ENCODE measurements at regions not wholly inside any gene's neighbourhood (a gene's known extent, or its start where the extent isn't known, plus 50 kb on each side); places are given as distances from the start of the nearest gene placed in this dataset.

GRCh38 chr1:199868777-199869176 lies 158.7 kb upstream of the NR5A2 start:
- H3K9me3 ChIP-seq, result no peaks in the 10 kb centered on the region
- intact Hi-C loops (cut with DNase I), result no loop called here
- no peak overlapping the region for H3K4me3 ChIP-seq
- H3K27me3 ChIP-seq, result no peaks in the 10 kb centered on the region
- no peak for TF ChIP-seq POLR2A (IDR thresholded peaks at IDR 0.05)
- TF ChIP-seq, protein P1, sequence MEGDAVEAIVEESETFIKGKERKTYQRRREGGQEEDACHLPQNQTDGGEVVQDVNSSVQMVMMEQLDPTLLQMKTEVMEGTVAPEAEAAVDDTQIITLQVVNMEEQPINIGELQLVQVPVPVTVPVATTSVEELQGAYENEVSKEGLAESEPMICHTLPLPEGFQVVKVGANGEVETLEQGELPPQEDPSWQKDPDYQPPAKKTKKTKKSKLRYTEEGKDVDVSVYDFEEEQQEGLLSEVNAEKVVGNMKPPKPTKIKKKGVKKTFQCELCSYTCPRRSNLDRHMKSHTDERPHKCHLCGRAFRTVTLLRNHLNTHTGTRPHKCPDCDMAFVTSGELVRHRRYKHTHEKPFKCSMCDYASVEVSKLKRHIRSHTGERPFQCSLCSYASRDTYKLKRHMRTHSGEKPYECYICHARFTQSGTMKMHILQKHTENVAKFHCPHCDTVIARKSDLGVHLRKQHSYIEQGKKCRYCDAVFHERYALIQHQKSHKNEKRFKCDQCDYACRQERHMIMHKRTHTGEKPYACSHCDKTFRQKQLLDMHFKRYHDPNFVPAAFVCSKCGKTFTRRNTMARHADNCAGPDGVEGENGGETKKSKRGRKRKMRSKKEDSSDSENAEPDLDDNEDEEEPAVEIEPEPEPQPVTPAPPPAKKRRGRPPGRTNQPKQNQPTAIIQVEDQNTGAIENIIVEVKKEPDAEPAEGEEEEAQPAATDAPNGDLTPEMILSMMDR (IDR thresholded peaks at IDR 0.05), result no peak
- H3K27ac ChIP-seq, result no peak overlapping the region
- H3K4me1 ChIP-seq, result no peaks in the 10 kb centered on the region
- 38 to 73% methylated on average over 1 to 3 of the region's 3 CpGs for WGBS, 2 donors
- DNase-seq, result no peak
- H3K36me3 ChIP-seq, result no peaks in the 10 kb centered on the region

DNA sequence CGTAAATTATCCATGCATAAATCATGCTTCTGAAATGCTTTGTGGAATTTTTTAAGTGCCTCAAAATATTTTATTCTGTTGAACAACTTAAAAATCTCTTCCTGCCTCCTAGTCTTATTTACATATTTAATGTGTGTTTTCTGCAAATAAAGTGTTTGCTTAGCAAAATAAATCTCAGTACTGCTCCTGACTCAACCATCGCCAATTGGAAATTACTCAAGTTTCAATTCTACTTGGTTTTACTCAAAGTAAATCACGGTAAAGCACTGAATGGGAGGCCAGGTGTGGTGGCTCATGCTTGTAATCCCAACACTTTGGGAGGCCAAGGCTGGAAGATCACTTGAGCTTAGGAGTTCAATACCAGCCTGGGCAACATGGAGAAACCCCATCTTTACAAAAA lies 152.2 kb upstream of the NR5A2 start:
- Histone ChIP-seq H3K4me1 (no peaks in the 10 kb centered on the region), H3K9me3 (no peaks in the 10 kb centered on the region), H3K4me3 (no peak overlapping the region), H3K27me3 (no peaks in the 10 kb centered on the region), H3K36me3 (no peaks in the 10 kb centered on the region), H3K27ac (no peak overlapping the region)
- DNase-seq, result no peak
- TF ChIP-seq POLR2A (IDR thresholded peaks at IDR 0.05), result no peak
- intact Hi-C loops (cut with DNase I), result no loop called here
- WGBS, 2 donors, result 63 to 82% methylated on average over 3 of the region's 3 CpGs

DNA sequence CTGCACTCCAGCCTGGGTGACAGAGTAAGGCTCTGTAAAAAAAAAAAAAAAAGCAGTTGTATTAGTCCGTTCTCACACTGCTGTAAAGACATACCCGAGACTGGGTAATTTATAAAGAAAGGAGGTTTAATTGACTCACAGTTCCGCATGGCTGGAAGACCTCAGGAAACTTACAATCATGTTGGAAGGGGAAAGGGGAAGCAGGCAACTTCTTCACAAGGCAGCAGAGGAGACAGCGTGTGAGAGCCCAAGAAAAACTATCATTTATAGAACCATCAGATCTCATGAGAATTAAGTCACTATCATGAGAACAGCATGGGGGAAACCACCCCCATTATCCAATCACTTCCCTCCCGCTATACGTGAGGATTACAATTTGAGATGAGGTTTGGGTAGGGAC lies 151.7 kb upstream of the NR5A2 start:
- WGBS, 2 donors, result 71 to 82% methylated on average over 6 of the region's 6 CpGs
- intact Hi-C loops (cut with DNase I), result no loop called here
- H3K9me3 ChIP-seq, result no peaks in the 10 kb centered on the region
- H3K4me1 ChIP-seq, result no peaks in the 10 kb centered on the region
- H3K27ac ChIP-seq, result no peak overlapping the region
- no peaks in the 10 kb centered on the region for H3K27me3 ChIP-seq
- TF ChIP-seq POLR2A (IDR thresholded peaks at IDR 0.05), result no peak
- TF ChIP-seq, protein P1 (IDR thresholded peaks at IDR 0.05), result no peak
- no peak overlapping the region for H3K4me3 ChIP-seq
- DNase-seq, result no peak
- H3K36me3 ChIP-seq, result no peaks in the 10 kb centered on the region

GRCh38 chr1:199877526-199878384 lies 149.8 kb upstream of the NR5A2 start:
- 73 to 81% methylated on average over 7 of the region's 7 CpGs for WGBS, 2 donors
- Histone ChIP-seq H3K9me3 (no peaks in the 10 kb centered on the region), H3K4me1 (no peaks in the 10 kb centered on the region), H3K4me3 (no peak overlapping the region), H3K27me3 (no peaks in the 10 kb centered on the region), H3K27ac (no peak overlapping the region), H3K36me3 (no peaks in the 10 kb centered on the region)
- DNase-seq, result no peak
- intact Hi-C loops (cut with DNase I), result no loop called here
- TF ChIP-seq, protein P1 (IDR thresholded peaks at IDR 0.05), result no peak
- TF ChIP-seq POLR2A (IDR thresholded peaks at IDR 0.05), result no peak

- TF ChIP-seq, protein P1 (IDR thresholded peaks at IDR 0.05), result no peak
- H3K4me1 ChIP-seq, result no peaks in the 10 kb centered on the region
- no peaks in the 10 kb centered on the region for H3K9me3 ChIP-seq
- intact Hi-C loops (cut with DNase I), result no loop called here
- H3K4me3 ChIP-seq, result no peak overlapping the region
- no peak for DNase-seq
- no peaks in the 10 kb centered on the region for H3K36me3 ChIP-seq
- no peak overlapping the region for H3K27ac ChIP-seq
- WGBS, 2 donors, result 58 to 60% methylated on average over 4 of the region's 4 CpGs
- no peaks in the 10 kb centered on the region for H3K27me3 ChIP-seq
Measured at GRCh38 chr1:199878823-199879222, 148.7 kb upstream of the NR5A2 start.
